Inflammatory macrophage (primary cell): ENCODE measurements at regions not wholly inside any gene's neighbourhood (a gene's known extent, or its start where the extent isn't known, plus 50 kb on each side); places are given as distances from the start of the nearest gene placed in this dataset.
"Not testable (repeated sequence)": the region's sequence is repeated elsewhere in the genome, so short reads cannot be mapped to it uniquely, and the experiment has no call there.

ENCODE experiments used
- DNase-seq, 2 donors: peaks; one replicate each; pipeline ENCODE4 v3.0.0-alpha.2; 2020 to 2022

DNA sequence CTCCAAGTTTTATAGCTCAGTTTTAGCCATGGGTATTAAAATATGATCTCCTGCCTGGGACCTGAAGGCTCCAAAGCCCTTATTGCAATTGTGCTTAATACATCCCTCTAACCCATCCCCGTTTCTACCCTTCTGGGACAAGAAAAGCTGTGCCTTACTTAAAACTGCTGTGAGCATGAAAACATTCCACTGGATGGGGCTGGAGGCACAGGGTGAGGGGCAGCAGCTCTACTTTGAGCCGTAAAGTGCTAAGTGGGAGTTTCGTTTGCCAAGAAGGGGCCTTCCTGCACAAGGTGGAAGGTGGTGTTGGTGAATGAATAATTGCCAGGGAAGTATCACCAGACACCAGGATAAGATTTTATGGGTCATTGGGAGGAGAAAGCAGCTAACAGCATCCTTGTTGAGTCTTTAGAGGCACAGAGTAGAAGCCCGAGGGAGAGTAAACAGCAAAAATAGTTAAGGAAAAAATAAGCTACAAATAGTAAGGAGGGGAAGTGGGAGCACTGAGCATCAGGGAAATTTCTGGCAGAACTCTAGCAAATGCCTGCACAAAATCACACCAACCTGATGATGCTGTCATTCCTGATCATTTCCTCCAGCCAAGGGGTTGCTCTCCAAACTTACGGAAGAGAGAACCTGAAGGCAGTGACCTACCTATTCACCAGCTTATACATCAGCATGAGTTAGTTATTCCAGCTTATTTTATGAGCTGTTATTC lies 218.4 kb downstream of the MREG start:
- no peak for DNase-seq

DNA sequence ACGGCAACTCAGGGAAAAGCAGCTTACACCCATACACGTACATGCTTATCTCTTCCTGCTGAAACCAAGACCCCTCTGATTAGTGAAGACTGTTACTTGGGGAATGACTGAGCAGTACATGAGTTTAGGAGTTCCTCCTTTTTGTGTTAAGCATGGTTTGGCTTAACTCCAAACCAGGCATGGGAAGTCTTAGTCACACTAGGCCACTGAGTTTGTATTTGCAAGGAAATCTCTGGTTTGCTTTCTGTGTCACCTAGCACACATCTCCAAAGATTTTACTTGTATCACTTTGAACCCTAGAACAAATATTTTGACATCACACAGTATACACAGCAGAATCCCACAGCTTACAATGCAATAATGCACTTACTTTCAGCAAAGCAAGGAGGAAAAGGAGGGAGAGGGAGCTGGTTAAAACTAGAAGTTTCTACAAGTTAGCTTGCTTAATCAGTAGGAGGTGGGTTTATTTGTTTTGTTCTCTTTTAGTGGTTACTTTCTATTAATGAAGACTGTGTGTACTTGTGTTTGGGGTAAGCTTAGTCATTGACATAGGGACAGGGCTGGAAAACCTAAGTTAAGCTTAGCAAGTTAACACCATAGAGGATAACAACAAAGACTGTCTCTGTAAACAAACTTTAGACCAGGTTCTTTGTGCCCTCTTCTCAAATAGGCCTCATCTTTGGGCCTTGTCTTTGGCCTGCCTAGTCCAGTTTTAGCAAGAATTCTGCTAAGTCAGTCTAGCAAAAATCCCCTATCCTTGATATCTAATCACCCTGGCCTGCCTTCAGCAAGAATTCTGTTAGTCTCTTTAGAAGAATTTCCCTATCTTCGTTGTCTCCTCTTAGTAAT lies 219.4 kb downstream of the MREG start:
- peak; percentile 95 to 96 for DNase-seq

GRCh38 chr2:215791481-215791937 lies 221.8 kb downstream of the MREG start:
- peak; percentile 35 to 56 for DNase-seq

DNA sequence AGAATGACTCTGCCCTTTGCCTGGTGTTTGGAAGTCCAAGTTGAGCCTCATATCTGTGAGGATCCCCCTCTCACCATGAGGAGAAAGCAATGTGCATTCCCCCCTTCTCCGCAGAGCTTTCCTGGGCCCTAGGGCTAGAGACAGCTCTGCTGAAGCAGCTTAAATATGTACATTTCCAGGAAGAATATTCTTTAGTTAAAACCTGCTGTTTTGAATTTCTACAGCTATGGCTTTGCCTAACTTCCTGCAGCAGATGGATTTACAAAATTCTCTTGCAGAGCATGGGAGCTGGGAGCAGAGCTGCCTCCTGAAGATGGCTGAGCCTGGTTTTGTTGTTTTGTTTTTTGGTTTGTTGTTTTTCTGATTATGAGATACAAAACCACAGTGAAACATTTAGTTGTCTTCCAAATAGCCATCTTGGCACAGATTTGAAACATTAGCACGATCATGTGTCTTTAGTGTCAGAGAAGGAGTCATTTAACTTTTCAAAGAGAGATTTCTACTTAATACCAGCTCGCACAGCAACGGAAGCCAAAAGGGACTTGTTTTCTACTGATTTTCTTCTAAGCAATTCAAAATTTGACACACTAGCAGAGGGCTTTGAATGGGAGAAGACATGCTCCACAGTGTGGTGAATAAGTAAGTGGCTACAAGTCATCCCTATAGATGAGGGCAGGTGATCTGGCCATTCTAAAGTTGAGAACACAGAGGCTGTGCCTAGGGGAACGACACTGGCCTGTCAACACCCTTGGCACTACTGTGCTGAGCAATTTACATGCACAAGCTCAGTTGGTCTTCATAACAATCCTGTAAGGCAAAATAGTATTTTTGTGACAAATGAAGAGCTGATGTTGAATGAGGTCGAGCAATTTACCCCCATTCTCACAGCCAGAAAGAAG lies 222.6 kb downstream of the MREG start:
- DNase-seq, result no peak

DNA sequence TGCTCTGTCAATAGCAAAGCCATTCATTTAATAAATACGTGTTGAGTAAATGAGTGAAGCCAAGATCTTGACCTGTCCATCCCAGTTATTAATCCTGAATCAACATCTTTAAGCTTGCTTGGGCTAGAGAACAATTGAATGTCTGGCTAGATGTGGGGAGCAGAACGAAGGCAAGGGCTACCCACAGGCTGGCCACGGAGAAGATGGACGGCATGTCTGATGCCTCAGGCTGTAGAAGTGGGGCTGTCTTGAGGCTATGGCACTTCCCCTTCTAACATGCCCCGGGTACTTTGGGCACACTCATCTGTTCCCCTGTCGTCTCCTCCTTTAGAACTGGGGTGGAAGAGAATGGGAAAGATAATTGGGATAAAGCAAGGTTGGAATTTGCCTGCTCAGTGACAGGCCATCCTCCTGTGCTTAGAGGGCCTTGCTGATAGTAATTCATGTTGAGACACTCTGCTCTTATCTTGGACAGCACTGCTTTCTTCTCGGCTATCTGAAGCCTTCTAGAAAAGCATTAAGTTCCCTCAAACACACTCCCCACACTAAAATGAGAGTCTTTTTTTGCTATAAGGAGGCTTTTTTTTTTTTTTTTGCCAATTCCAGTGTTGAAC lies 225.7 kb downstream of the MREG start:
- DNase-seq, result no peak

GRCh38 chr2:215787025-215787424 lies 226.3 kb downstream of the MREG start:
- DNase-seq, result no peak

GRCh38 chr2:215784371-215784783 lies 229.0 kb downstream of the MREG start:
- DNase-seq, result no peak

DNA sequence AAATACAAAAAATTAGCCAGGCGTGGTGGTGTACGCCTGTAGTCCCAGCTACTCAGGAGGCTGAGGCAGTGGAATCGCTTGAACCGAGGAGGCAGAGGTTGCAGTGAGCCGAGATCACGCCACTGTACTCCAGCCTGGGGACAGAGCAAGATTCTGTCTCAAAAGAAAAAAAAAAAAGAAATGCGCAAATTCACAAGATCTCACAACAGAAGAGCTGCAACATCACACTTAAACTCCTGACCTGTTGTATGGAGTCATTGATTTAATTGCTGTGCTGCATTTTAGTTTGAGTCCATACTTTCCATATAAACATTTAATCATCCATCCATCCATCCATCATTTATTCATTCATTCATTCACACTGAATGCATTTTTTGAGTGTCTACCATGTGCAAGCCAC lies 229.7 kb downstream of the MREG start:
- DNase-seq, result not testable (repeated sequence)

DNA sequence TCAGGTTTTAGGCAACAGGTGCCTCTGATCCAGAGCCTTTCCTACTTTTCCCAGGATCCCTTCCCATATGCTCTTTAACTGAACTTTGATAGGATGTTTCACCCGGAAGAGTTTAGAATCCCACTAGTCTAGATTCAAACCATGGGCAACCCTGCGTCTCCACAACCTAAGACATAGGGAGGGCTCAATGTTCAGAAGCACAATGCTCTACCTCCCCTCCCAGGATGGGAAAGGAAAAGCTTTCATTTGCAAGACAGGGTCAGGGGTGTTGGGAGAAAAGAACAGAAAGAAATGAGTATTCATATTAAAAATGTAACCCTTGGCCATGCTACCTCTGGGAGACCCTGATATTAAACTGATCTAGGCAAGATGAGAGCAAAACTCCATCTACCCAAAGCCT lies 230.4 kb downstream of the MREG start:
- DNase-seq, result no peak

DNA sequence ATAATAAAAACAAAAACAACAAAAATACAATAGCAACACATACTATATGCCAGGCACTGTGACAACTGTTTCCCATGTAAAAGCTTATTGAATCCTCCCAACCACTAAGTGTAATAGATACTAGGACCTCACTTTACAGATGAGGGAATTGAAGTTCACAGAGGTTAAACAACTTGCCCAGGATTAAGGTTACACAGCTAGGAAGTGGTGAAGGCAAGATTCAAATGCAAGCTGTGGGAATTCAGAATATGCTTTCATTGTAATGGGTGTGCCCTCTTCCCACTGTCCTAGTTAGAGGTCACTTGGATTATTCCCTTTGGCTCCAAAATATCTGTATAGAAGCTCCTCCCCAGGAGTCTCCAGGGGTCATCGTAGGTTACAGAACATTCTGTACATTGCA lies 231.1 kb downstream of the MREG start:
- DNase-seq, result no peak

GRCh38 chr2:215780907-215781685 lies 232.3 kb downstream of the MREG start:
- no peak for DNase-seq

DNA sequence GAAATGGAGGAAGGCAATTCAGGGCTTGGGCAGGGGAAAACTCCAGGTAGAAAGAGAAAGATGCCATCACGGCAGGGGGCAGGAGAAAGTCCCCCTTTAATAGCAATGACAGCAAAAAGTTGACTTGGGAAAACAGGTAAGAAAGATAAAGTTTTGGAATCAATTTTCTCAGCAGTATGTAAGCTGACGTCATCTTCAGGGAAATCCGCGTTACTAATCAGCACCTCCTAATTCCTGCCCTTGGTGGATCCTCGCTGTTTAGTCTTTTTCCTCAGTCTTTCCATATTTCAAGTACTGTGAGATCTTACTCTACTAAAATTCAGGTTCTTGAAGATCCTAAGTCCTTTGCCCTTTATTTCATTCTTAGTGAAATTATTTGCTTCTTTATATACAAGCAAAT lies 233.0 kb downstream of the MREG start:
- DNase-seq, result no peak

DNA sequence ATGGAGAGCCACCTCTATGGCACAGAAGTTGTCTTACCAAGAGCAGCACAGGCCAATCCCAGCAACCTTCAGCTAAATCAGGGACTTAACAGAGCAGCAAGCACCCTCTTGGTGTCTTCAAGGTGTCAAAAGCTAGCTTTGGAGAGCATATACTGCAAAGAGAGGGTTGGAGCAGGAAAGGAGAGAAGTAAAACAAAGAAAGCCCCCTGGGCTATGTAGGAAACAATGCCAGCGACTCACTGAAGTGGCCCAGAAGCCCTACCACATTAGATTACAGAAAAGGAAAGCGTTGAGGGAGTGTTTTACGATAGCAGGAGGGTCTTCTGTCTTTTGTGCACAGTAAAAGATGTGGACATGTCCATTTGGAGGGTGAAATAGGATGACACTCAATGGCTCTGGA lies 233.4 kb downstream of the MREG start:
- DNase-seq, result no peak

GRCh38 chr2:215777465-215778044 lies 235.8 kb downstream of the MREG start:
- DNase-seq, result no peak

DNA sequence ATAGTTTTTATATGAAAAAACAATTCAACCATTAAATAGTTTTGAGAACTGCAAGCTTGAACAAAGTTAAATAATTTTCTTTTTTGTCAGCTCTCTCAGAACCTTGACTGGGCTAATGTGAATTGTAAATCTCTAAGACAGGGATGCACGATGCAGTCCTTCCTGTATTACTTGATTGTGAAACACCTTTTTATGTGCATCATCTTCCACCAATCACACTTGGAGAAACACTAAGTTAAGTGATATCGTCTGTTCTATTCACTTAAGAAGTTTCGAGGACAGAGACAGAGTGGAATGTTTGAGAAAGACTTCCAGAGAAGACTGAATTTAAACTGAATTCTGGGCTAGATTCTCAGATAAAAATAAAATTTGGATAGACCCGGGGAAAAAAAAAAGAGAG lies 238.2 kb downstream of the MREG start:
- DNase-seq, result peak in 1 of 2 donors; percentile 28

DNA sequence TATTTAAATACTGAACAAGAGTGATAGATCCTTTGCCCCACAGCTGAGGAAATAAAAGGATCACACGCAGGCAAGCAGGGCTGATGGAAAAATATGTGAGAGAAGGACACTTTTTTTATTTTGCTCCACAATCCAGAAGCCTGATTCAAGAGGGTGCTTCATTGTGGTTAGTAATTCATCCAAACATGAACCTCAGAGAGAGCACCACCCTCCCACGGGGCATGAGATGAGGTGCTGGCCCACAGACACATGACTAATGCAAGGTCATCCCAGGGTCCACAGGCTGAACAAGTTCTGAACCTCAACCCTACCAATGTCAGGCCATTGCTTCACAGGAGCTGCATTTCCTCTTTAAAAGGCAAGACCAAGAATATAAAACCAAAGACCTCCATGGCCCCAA lies 239.6 kb downstream of the MREG start:
- DNase-seq, result peak; percentile 97 to 98

- DNase-seq, result no peak
Measured at GRCh38 chr2:215772634-215773563, 240.5 kb downstream of the MREG start.

DNA sequence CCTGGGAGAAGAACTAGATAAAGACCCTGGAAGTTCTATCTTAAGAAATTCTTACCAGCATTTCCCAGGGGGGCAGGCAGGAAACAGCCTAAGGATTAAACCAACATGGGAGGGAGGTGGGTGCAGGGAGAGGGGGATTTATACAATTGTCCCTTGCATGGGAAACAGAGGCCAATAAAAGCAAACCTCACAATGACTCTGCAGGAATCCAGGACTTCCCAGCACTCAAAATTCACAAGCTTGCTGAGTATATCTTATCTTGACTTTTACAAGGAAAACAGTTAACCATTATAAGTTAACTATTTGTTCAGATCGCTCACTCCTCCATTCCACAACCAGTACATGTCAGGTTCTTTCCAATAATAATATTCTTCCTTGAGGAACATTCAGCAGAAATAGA lies 241.3 kb downstream of the MREG start:
- DNase-seq, result no peak

DNA sequence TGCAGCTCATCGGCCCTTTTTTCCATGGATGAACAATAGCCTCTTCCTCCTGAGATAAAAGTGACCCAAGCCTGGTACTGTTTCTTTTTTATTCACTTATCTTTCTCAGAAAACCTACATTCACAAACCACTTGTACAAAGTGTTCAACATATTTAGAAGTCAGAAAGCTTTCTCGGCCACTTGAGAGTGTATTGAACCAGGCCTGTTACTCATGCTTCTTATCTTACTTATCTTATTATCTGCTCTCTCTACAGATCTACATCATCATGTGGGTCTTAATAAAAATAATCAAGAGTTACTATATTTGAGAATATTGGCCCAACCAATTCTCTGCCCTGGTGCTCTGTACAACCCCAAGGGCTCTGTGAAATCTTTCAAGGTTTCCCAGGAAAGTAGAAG lies 242.1 kb downstream of the MREG start:
- DNase-seq, result no peak

DNA sequence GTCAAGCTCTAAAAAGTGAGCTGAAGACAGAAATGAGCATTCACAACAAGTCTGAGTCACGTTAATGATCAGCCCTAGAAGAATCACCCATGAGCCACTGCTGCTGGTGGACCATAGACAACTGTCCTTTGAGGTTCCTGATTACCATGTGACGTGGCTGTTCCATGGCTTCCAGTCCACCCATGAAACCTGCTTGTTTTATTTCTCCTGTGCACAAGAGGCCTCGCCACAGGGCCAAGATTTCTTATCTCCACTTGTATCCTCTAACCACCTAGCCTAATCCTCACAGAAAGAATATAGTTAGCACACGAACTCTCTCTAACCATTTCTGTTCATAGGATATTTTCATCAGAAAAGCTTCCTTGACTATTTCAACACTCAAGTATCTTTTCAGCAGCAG lies 242.7 kb downstream of the MREG start:
- no peak for DNase-seq
